ENCODE measurements at regions not wholly inside any gene's neighbourhood (a gene's known extent, or its start where the extent isn't known, plus 50 kb on each side); places are given as distances from the start of the nearest gene placed in this dataset.

GRCh38 chr5:63535840-63536602, 426.2 kb downstream of the HTR1A start:
- TF ChIP-seq MAX (IDR thresholded peaks at IDR 0.05; ENCODE audit: low read depth, low read length) = no peak
- TF ChIP-seq MYC (IDR thresholded peaks at IDR 0.05; ENCODE audit: low read depth, low read length) = no peak
- no peak for TF ChIP-seq POLR2A (IDR thresholded peaks at IDR 0.05; ENCODE audit: extremely low read depth, insufficient read length)
- TF ChIP-seq CTCF (IDR thresholded peaks at IDR 0.05; ENCODE audit: low read depth, low read length) = no peak
- no peak overlapping the region for H3K4me3 ChIP-seq (ENCODE audit: low read depth, low read length)

DNA sequence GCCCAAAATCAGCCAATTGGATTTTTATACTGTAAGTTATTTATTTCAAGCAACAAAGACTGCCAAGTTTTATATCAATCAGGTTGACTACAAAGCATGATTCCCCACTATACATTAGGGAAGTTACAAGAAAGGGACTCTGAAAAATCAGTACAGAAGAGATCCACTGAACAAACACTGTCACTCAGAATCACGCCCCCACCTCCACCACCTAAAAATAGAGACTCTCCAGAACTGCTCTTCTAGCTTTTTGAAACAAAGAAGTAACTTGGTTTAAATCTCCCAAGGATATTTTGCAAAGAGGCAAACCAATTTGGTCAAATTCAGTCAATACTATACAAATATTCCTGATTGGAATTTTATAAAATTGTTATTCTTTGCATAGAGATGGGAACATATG, 438.0 kb downstream of the HTR1A start:
- no peak overlapping the region for H3K4me3 ChIP-seq (ENCODE audit: low read depth, low read length)
- TF ChIP-seq MYC (IDR thresholded peaks at IDR 0.05; ENCODE audit: low read depth, low read length) (no peak), CTCF (IDR thresholded peaks at IDR 0.05; ENCODE audit: low read depth, low read length) (no peak), MAX (IDR thresholded peaks at IDR 0.05; ENCODE audit: low read depth, low read length) (no peak), POLR2A (IDR thresholded peaks at IDR 0.05; ENCODE audit: extremely low read depth, insufficient read length) (no peak)
- no peak for DNase-seq (ENCODE audit: low read depth)

More at GRCh38 chr5:63535840-63536602, 426.2 kb downstream of the HTR1A start:
- DNase-seq (ENCODE audit: low read depth) = no peak

- TF ChIP-seq POLR2A (IDR thresholded peaks at IDR 0.05; ENCODE audit: extremely low read depth, insufficient read length) = no peak
- no peak overlapping the region for H3K4me3 ChIP-seq (ENCODE audit: low read depth, low read length)
- DNase-seq (ENCODE audit: low read depth) = no peak
Measured at GRCh38 chr5:63516006-63516405, 446.2 kb downstream of the HTR1A start.

- H3K4me3 ChIP-seq (ENCODE audit: low read depth, low read length) = no peak overlapping the region
- no peak for TF ChIP-seq MYC (IDR thresholded peaks at IDR 0.05; ENCODE audit: low read depth, low read length)
- TF ChIP-seq POLR2A (IDR thresholded peaks at IDR 0.05; ENCODE audit: extremely low read depth, insufficient read length) = no peak
- TF ChIP-seq MAX (IDR thresholded peaks at IDR 0.05; ENCODE audit: low read depth, low read length) = no peak
- TF ChIP-seq CTCF (IDR thresholded peaks at IDR 0.05; ENCODE audit: low read depth, low read length) = no peak
- no peak for DNase-seq (ENCODE audit: low read depth)
Measured at GRCh38 chr5:63500242-63500641, 462.0 kb downstream of the HTR1A start.

DNA sequence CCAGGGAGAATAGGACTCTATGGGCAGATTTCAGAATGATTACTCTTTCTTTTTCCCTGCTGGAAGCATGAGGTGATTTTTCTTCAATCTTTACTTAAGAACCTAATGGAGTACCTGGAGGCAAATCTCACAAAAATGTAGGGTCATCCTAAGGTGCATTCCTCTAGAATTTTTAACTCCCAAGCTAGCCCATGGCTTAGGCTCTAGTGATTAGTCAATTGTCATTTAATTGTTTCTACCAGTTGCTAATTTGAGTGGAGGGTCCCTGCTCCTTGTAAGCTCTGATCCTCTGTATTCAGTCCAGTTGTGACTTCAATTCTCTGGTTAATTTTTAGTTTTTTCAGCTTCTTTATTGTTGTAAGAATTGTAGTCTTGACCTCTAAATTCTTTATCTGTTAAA, 467.0 kb downstream of the HTR1A start:
- TF ChIP-seq CTCF (IDR thresholded peaks at IDR 0.05; ENCODE audit: low read depth, low read length) (no peak), MYC (IDR thresholded peaks at IDR 0.05; ENCODE audit: low read depth, low read length) (no peak), POLR2A (IDR thresholded peaks at IDR 0.05; ENCODE audit: extremely low read depth, insufficient read length) (no peak), MAX (IDR thresholded peaks at IDR 0.05; ENCODE audit: low read depth, low read length) (no peak)
- no peak overlapping the region for H3K4me3 ChIP-seq (ENCODE audit: low read depth, low read length)
- DNase-seq (ENCODE audit: low read depth) = no peak

- no peak for TF ChIP-seq CTCF (IDR thresholded peaks at IDR 0.05; ENCODE audit: low read depth, low read length)
- TF ChIP-seq MYC (IDR thresholded peaks at IDR 0.05; ENCODE audit: low read depth, low read length) = no peak
- TF ChIP-seq MAX (IDR thresholded peaks at IDR 0.05; ENCODE audit: low read depth, low read length) = no peak
- peak; percentile 8 for DNase-seq (ENCODE audit: low read depth)
- no peak overlapping the region for H3K4me3 ChIP-seq (ENCODE audit: low read depth, low read length)
Measured at GRCh38 chr5:63483338-63483737, 478.9 kb downstream of the HTR1A start.
